Mammary epithelial cell (primary cell): ENCODE measurements at regions not wholly inside any gene's neighbourhood (a gene's known extent, or its start where the extent isn't known, plus 50 kb on each side); places are given as distances from the start of the nearest gene placed in this dataset.

ENCODE experiments used
- CTCF ChIP-seq, 2 donors: IDR thresholded peaks in 1 of 2; conservative IDR thresholded peaks in 1 of 2; 2 replicates each; pipeline ENCODE4 v1.5.1; 2011 to 2012; ENCODE audit warnings: inconsistent platforms in 2 of 2, low read length in 2 of 2, mild to moderate bottlenecking in 2 of 2, control low read depth in 1 of 2, low read depth in 1 of 2; ENCODE audit not compliant: insufficient read depth in 1 of 2; ENCODE audit errors: extremely low read depth in 1 of 2
- EZH2 ChIP-seq: IDR thresholded peaks from 2 replicates; pipeline ENCODE4 v1.6.1; 2012; ENCODE audit warnings: low read length, inconsistent platforms, borderline replicate concordance

DNA sequence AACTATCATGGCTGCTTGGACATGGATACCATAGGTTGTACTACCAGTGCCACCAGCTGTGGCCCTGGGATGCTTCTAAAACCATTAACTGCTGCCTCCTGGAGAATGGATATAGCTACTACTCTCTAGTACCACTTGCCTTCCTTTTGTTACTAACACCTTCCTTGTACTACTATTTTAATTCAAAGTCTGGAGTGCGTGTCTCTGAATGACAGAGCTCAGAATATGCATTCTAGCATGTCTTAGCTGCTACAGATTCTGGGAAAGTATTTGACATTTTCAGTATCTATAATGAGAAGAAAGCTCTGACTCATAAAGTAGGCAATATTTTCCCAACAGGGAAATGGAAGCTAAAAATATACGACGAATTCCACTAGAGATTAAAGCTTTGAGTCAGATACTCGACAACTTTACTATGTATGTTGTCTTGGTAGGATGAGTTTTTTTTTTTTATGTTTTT lies 112.3 kb downstream of the PFDN4 start:
- TF ChIP-seq CTCF (conservative IDR thresholded peaks at IDR 0.05 in 1 of 2, IDR thresholded peaks at IDR 0.05 in 1 of 2; ENCODE audit: extremely low read depth in 1 of 2, insufficient read depth in 1 of 2, low read depth in 1 of 2, low read length in 2 of 2): no peak
- no peak for TF ChIP-seq EZH2
